ENCODE measurements at regions not wholly inside any gene's neighbourhood (a gene's known extent, or its start where the extent isn't known, plus 50 kb on each side); places are given as distances from the start of the nearest gene placed in this dataset.

GRCh38 chr1:166013232-166013631 lies 153.6 kb downstream of the FAM78B start:
- Mint-ChIP-seq H3K27me3 (ENCODE audit: insufficient read depth, unreplicated experiment) (peaks cover 19% of the 10 kb centered on the region), H3K4me3 (ENCODE audit: unreplicated experiment) (no peak overlapping the region), H3K36me3 (ENCODE audit: insufficient read depth, unreplicated experiment) (no peaks in the 10 kb centered on the region), H3K9me3 (ENCODE audit: unreplicated experiment) (no peaks in the 10 kb centered on the region), H3K27ac (ENCODE audit: low read depth, unreplicated experiment) (no peak overlapping the region), H3K4me1 (ENCODE audit: insufficient read depth, unreplicated experiment) (no peaks in the 10 kb centered on the region)
- no peak for TF ChIP-seq CTCF (IDR thresholded peaks at IDR 0.05; ENCODE audit: unreplicated experiment)
- BruUV-seq (replicated peaks) = no TSS peak
- ChIA-PET CTCF (no interaction called here), POLR2A (no interaction called here)
- no peak for DNase-seq (ENCODE audit: unreplicated experiment)
- intact Hi-C loops (cut with micrococcal nuclease) = no loop called here

GRCh38 chr1:166017395-166017794 lies 149.4 kb downstream of the FAM78B start:
- no peak overlapping the region for H3K27ac Mint-ChIP-seq (ENCODE audit: low read depth, unreplicated experiment)
- H3K4me3 Mint-ChIP-seq (ENCODE audit: unreplicated experiment) = no peak overlapping the region
- no TSS peak for BruUV-seq (replicated peaks)
- no peak for TF ChIP-seq CTCF (IDR thresholded peaks at IDR 0.05; ENCODE audit: unreplicated experiment)
- no peaks in the 10 kb centered on the region for H3K4me1 Mint-ChIP-seq (ENCODE audit: insufficient read depth, unreplicated experiment)
- H3K27me3 Mint-ChIP-seq (ENCODE audit: insufficient read depth, unreplicated experiment) = peaks cover 42% of the 10 kb centered on the region
- intact Hi-C loops (cut with micrococcal nuclease) = no loop called here
- H3K9me3 Mint-ChIP-seq (ENCODE audit: unreplicated experiment) = no peaks in the 10 kb centered on the region
- H3K36me3 Mint-ChIP-seq (ENCODE audit: insufficient read depth, unreplicated experiment) = no peaks in the 10 kb centered on the region
- POLR2A ChIA-PET = no interaction called here
- CTCF ChIA-PET = interaction anchor here (0.6 to 1.0 kb wide), 3 partner anchors 360 to 1003 kb away, joined by 3 read pairs; no protein-coding TSS in a partner anchor
- DNase-seq (ENCODE audit: unreplicated experiment) = no peak
